ENCODE measurements at regions not wholly inside any gene's neighbourhood (a gene's known extent, or its start where the extent isn't known, plus 50 kb on each side); places are given as distances from the start of the nearest gene placed in this dataset.

DNA sequence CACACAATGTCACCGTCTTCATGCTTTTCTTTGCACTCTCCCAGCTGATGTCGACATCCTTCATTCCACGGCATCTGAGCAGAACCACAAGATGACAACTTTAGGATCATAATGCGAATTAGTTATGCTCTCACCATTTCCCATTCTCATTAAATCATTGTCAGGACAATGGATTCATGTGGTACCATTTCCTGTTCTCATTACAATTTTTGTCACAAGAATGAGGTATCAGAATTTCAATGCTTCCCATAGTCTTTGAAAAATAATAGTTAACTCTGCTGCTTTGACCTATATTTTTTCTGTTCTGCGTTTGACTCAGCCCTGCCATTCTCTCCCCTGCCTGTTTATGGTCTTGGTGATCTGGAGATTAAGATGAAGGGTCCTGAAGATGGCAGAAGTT, 175.7 kb upstream of the MDFIC2 start:
- DNase-seq (ENCODE audit: low read depth), result no peak
- TF ChIP-seq, protein P1, sequence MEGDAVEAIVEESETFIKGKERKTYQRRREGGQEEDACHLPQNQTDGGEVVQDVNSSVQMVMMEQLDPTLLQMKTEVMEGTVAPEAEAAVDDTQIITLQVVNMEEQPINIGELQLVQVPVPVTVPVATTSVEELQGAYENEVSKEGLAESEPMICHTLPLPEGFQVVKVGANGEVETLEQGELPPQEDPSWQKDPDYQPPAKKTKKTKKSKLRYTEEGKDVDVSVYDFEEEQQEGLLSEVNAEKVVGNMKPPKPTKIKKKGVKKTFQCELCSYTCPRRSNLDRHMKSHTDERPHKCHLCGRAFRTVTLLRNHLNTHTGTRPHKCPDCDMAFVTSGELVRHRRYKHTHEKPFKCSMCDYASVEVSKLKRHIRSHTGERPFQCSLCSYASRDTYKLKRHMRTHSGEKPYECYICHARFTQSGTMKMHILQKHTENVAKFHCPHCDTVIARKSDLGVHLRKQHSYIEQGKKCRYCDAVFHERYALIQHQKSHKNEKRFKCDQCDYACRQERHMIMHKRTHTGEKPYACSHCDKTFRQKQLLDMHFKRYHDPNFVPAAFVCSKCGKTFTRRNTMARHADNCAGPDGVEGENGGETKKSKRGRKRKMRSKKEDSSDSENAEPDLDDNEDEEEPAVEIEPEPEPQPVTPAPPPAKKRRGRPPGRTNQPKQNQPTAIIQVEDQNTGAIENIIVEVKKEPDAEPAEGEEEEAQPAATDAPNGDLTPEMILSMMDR (IDR thresholded peaks at IDR 0.05; ENCODE audit: insufficient read depth, low read depth, low read length), result no peak
- no peak overlapping the region for H3K4me3 ChIP-seq (ENCODE audit: low read depth, low read length)

DNA sequence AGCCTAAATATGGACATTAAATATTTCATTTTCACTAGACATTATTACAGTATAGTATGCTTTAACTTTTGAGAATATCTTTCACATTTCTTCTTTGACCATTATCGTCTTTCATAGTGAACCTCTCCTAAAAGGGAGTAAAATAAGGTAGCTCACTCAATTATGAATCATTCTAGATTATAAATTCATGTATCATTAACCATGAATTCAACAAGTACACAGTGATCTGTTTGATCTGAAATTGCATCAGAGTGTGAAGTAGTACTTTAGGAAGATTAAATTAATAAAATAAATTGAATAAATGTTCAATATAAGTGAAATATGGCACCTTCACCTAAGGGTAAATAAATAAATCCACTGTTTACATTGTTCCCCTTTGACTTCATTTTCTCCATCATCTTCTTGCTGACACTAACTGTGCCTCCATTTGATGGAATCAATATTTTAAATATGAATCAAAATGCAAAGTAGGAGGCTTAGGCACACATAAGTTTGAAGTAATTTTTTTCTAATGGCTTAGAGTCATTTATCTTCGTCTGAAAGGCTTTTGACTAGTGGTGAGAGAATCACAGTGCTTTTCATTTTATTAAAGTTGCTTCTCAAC, 174.1 kb upstream of the MDFIC2 start:
- TF ChIP-seq, protein P1 (IDR thresholded peaks at IDR 0.05; ENCODE audit: insufficient read depth, low read depth, low read length), result no peak
- DNase-seq (ENCODE audit: low read depth), result no peak
- no peak overlapping the region for H3K4me3 ChIP-seq (ENCODE audit: low read depth, low read length)

GRCh38 chr3:70476174-70476573, 163.7 kb upstream of the MDFIC2 start:
- no peak for DNase-seq (ENCODE audit: low read depth)
- TF ChIP-seq, protein P1 (IDR thresholded peaks at IDR 0.05; ENCODE audit: insufficient read depth, low read depth, low read length), result no peak
- H3K4me3 ChIP-seq (ENCODE audit: low read depth, low read length), result no peak overlapping the region

DNA sequence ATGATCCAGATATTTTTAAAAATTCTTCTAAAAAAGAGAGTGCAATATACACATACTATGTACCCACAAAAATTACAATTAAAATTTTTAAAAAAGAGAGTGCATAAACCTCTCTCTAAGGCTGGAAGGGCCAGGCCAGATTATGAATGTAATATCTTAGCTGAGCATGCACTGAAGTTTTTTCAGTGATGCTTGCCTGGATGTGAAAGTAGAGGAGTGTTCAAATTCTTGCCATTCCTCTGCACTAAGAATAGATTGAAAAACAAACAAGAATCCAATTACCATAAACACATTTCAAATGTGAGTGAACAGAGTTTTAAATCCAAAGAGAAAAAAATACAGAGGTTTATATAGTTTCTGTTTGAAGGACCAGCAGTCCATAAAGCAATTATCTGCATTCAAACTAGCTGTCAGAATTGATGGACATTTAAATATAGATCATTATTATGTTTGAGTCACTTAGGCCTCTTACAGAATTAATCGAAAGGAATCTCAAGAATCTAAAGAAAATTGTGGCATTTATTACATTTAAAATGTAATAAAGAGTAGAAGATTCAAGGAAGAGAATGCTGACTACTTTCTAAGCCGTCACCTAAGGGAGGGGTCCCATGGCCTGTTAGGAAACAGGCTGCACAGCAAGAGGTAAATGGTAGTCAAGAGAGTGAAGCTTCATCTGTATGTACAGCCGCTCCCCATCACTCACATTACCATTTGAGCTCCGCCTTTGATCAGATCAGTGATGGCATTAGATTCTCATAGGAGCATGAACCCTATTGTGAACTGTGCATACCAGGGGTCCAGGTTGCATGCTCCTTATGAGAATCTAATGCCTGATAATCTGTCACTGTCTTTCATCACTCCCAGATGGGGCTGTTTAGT, 159.3 kb upstream of the MDFIC2 start:
- DNase-seq (ENCODE audit: low read depth), result peak; percentile 8
- TF ChIP-seq, protein P1 (IDR thresholded peaks at IDR 0.05; ENCODE audit: insufficient read depth, low read depth, low read length), result no peak
- no peak overlapping the region for H3K4me3 ChIP-seq (ENCODE audit: low read depth, low read length)

GRCh38 chr3:70466096-70466495, 153.7 kb upstream of the MDFIC2 start:
- DNase-seq (ENCODE audit: low read depth), result no peak
- TF ChIP-seq, protein P1 (IDR thresholded peaks at IDR 0.05; ENCODE audit: insufficient read depth, low read depth, low read length), result no peak
- H3K4me3 ChIP-seq (ENCODE audit: low read depth, low read length), result no peak overlapping the region

- TF ChIP-seq, protein P1 (IDR thresholded peaks at IDR 0.05; ENCODE audit: insufficient read depth, low read depth, low read length), result no peak
- no peak for DNase-seq (ENCODE audit: low read depth)
- no peak overlapping the region for H3K4me3 ChIP-seq (ENCODE audit: low read depth, low read length)
Observed at GRCh38 chr3:70464876-70465275, 152.4 kb upstream of the MDFIC2 start.

Data from fibroblast of villous mesenchyme (primary cell).